ENCODE measurements at regions not wholly inside any gene's neighbourhood (a gene's known extent, or its start where the extent isn't known, plus 50 kb on each side); places are given as distances from the start of the nearest gene placed in this dataset.

DNA sequence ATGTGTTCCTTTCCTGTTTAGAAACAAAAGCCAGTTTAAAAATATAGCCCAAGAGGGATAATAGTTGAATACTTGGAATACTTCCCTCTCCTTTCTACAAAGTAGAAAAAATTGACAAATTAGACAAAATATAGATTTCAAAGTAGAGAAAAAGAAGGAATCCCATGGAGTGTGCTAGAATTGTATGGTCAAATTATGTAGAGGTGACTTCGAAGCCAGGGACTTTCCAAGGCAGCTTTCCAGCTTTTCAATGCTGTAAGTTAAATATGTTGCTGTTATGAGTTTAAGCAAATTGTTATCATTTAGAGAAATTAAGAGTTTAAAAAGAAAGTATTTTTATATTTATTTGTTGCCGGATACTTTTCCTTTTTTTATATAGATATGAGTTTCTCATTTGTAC, 415.5 kb upstream of the OPRM1 start:
- Histone ChIP-seq H3K27ac (ENCODE audit: extremely low read length, insufficient read depth, low read length) (no peak overlapping the region), H3K27me3 (ENCODE audit: control insufficient read depth in 1 of 2, insufficient read depth in 2 of 2, low read length in 2 of 2) (0 out of 5 replicates have a peak, but pooled peaks cover 0 to 1% of the 10 kb centered on the region in 2 experiments), H3K4me1 (ENCODE audit: insufficient read depth, low read length) (peaks cover 10% of the 10 kb centered on the region; the same call in 1 of the 2 replicates), H3K4me3 (replicated peaks in 1 of 3; ENCODE audit: insufficient read depth in 1 of 3, low read depth in 2 of 3, low read length in 3 of 3) (no peak overlapping the region), H4K20me1 (ENCODE audit: insufficient read depth, low read length) (no peaks in the 10 kb centered on the region), H2AFZ (ENCODE audit: low read length) (no peak overlapping the region), H3K9ac (ENCODE audit: insufficient read depth, low read depth, low read length) (no peak overlapping the region), H3K79me2 (ENCODE audit: insufficient read depth, low read length) (no peaks in the 10 kb centered on the region), H3K9me3 (ENCODE audit: low read length) (no peaks in the 10 kb centered on the region), H3K36me3 (replicated peaks in 1 of 2; ENCODE audit: control insufficient read depth in 1 of 2, insufficient read depth in 2 of 2, low read length in 2 of 2) (no peaks in the 10 kb centered on the region), H3K4me2 (ENCODE audit: low read depth, low read length) (no peak overlapping the region)
- no peak for FAIRE-seq
- CTCF ChIA-PET (ENCODE audit: low intra/inter-chr PET ratio, low total read pairs) = no interaction called here
- POLR2A ChIA-PET = no interaction called here
- DNase-seq (ENCODE audit: low spot score) = no peak
- ATAC-seq = no peak
- TF ChIP-seq ZFYVE20 (CRISPR knock-in tag; IDR thresholded peaks at IDR 0.05; ENCODE audit: borderline replicate concordance, low read depth) = no peak
- TF ChIP-seq PTBP1 (IDR thresholded peaks at IDR 0.05; ENCODE audit: low read depth, low read length, poor library complexity, severe bottlenecking) = no peak
- BruUV-seq (replicated peaks) = no TSS peak
- intact Hi-C loops (cut with micrococcal nuclease; ENCODE audit: unreplicated experiment) = no loop called here
- in situ Hi-C loops (cut with HindIII; ENCODE audit: extremely low pct_ligation_motif_present, low pct_unique_long_range_greater_than_20kb) = no loop called here
- 46% methylated on average over 2 of the region's 2 CpGs for WGBS (ENCODE audit: low lambda C conversion rate)

DNA sequence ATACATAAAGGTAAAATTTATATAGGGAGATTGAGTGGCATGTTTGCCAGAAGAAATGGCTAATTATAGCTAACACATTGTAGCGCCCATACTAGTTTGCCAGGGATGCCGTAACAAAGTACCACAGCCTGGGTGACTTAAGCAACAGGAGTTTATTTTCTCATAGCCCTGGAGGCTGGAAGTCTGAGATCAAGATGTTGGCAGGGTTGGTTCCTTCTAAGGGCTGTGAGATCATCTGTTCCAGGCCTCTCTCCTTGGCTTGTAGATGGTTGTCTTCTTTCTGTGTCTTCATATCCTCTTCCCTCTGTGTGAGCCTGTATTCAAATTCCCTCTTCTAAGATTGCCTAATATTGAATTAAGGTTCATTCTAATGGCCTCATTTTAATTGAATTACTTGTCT, 417.5 kb upstream of the OPRM1 start:
- Histone ChIP-seq H3K27ac (ENCODE audit: extremely low read length, insufficient read depth, low read length) (no peak overlapping the region), H3K36me3 (replicated peaks in 1 of 2; ENCODE audit: control insufficient read depth in 1 of 2, insufficient read depth in 2 of 2, low read length in 2 of 2) (no peaks in the 10 kb centered on the region), H2AFZ (ENCODE audit: low read length) (no peak overlapping the region), H3K4me1 (ENCODE audit: insufficient read depth, low read length) (peaks cover 18% of the 10 kb centered on the region; the same call in 1 of the 2 replicates), H4K20me1 (ENCODE audit: insufficient read depth, low read length) (no peaks in the 10 kb centered on the region), H3K4me2 (ENCODE audit: low read depth, low read length) (no peak overlapping the region), H3K9ac (ENCODE audit: insufficient read depth, low read depth, low read length) (no peak overlapping the region), H3K79me2 (ENCODE audit: insufficient read depth, low read length) (no peaks in the 10 kb centered on the region), H3K9me3 (ENCODE audit: low read length) (no peaks in the 10 kb centered on the region), H3K4me3 (replicated peaks in 1 of 3; ENCODE audit: insufficient read depth in 1 of 3, low read depth in 2 of 3, low read length in 3 of 3) (no peak overlapping the region), H3K27me3 (ENCODE audit: control insufficient read depth in 1 of 2, insufficient read depth in 2 of 2, low read length in 2 of 2) (0 out of 5 replicates have a peak, but pooled peaks cover 0 to 1% of the 10 kb centered on the region in 2 experiments)
- POLR2A ChIA-PET = no interaction called here
- CTCF ChIA-PET (ENCODE audit: low intra/inter-chr PET ratio, low total read pairs) = no interaction called here
- BruUV-seq (replicated peaks) = no TSS peak
- TF ChIP-seq HDAC2 (CRISPR knock-in tag; IDR thresholded peaks at IDR 0.05) (no peak), ZNF3 (CRISPR knock-in tag; IDR thresholded peaks at IDR 0.05) (no peak), ZBTB25 (CRISPR knock-in tag; IDR thresholded peaks at IDR 0.05) (no peak), ZNF556 (CRISPR knock-in tag; IDR thresholded peaks at IDR 0.05; ENCODE audit: borderline replicate concordance) (no peak), ZKSCAN8 (CRISPR knock-in tag; IDR thresholded peaks at IDR 0.05; ENCODE audit: borderline replicate concordance) (no peak), ZNF839 (CRISPR knock-in tag; IDR thresholded peaks at IDR 0.05; ENCODE audit: borderline replicate concordance) (no peak), THAP11 (CRISPR knock-in tag; IDR thresholded peaks at IDR 0.05) (no peak), SALL1 (CRISPR knock-in tag; IDR thresholded peaks at IDR 0.05) (no peak), ZNF749 (CRISPR knock-in tag; IDR thresholded peaks at IDR 0.05; ENCODE audit: borderline replicate concordance) (no peak), PTBP1 (IDR thresholded peaks at IDR 0.05; ENCODE audit: low read depth, low read length, poor library complexity, severe bottlenecking) (no peak), ELF1 (CRISPR knock-in tag; IDR thresholded peaks at IDR 0.05) (no peak), KDM4B (CRISPR knock-in tag; IDR thresholded peaks at IDR 0.05) (no peak), ZNF83 (CRISPR knock-in tag; IDR thresholded peaks at IDR 0.05; ENCODE audit: borderline replicate concordance) (no peak)
- FAIRE-seq = no peak
- ATAC-seq = no peak
- DNase-seq (ENCODE audit: low spot score) = no peak
- intact Hi-C loops (cut with micrococcal nuclease; ENCODE audit: unreplicated experiment) = no loop called here
- 40% methylated on average over 2 of the region's 2 CpGs for WGBS (ENCODE audit: low lambda C conversion rate)
- in situ Hi-C loops (cut with HindIII; ENCODE audit: extremely low pct_ligation_motif_present, low pct_unique_long_range_greater_than_20kb) = no loop called here
